Loucy (cell line): ENCODE measurements at regions not wholly inside any gene's neighbourhood (a gene's known extent, or its start where the extent isn't known, plus 50 kb on each side); places are given as distances from the start of the nearest gene placed in this dataset.

Source experiments
- H2AFZ ChIP-seq: fragments of 200-600 bp; sonication (generic); 2 replicates; pipeline ENCODE4 v1.6.0; 2016; ENCODE audit warnings: antibody characterized with exemption, mild to moderate bottlenecking, low read length, moderate library complexity
- H3F3A ChIP-seq: fragments of 200-600 bp; 2 replicates; pipeline ENCODE4 v1.6.0; 2016; ENCODE audit warnings: antibody characterized with exemption, low read depth, mild to moderate bottlenecking
- H3K27me3 ChIP-seq: fragments of 200-600 bp; sonication (generic); 2 replicates; pipeline ENCODE4 v1.6.1; 2014; ENCODE audit warnings: low read length, mild to moderate bottlenecking; ENCODE audit not compliant: insufficient read depth, poor library complexity, severe bottlenecking
- H3K36me3 ChIP-seq: fragments of 200-600 bp; sonication (generic); 2 replicates; pipeline ENCODE4 v1.6.1; 2016; ENCODE audit warnings: low read length; ENCODE audit not compliant: insufficient read depth
- H3K4me1 ChIP-seq: fragments of 200-600 bp; sonication (generic); 2 replicates; pipeline ENCODE4 v1.5.1; 2014; ENCODE audit warnings: low read length, mild to moderate bottlenecking; ENCODE audit not compliant: insufficient read depth, poor library complexity, severe bottlenecking
- H3K4me2 ChIP-seq: fragments of 200-600 bp; sonication (generic); 2 replicates; pipeline ENCODE4 v1.6.0; 2014; ENCODE audit warnings: antibody characterized with exemption, low read length, low read depth, mild to moderate bottlenecking; ENCODE audit not compliant: poor library complexity, severe bottlenecking
- H3K4me3 ChIP-seq: fragments of 200-600 bp; sonication (generic); 2 replicates; pipeline ENCODE4 v1.5.1; 2014; ENCODE audit warnings: low read length, mild to moderate bottlenecking, mixed read lengths; ENCODE audit not compliant: poor library complexity, severe bottlenecking
- H3K79me2 ChIP-seq: fragments of 200-600 bp; sonication (generic); 2 replicates; pipeline ENCODE4 v1.6.1; 2014; ENCODE audit warnings: low read length; ENCODE audit not compliant: insufficient read depth
- H3K9ac ChIP-seq: fragments of 200-600 bp; sonication (generic); 2 replicates; pipeline ENCODE4 v1.6.0; 2014; ENCODE audit warnings: mild to moderate bottlenecking, low read depth, low read length, moderate library complexity; ENCODE audit not compliant: poor library complexity, severe bottlenecking
- H3K9me2 ChIP-seq: fragments of 200-600 bp; sonication (generic); replicated peaks from 2 replicates; pipeline ENCODE4 v1.6.1; 2016; ENCODE audit warnings: low read depth, low read length, mixed read lengths
- H3K9me3 ChIP-seq: fragments of 200-600 bp; sonication (generic); 2 replicates; pipeline ENCODE4 v1.6.1; 2014; ENCODE audit warnings: mild to moderate bottlenecking, antibody characterized with exemption, low read length, low read depth; ENCODE audit not compliant: insufficient read depth
- H4K20me1 ChIP-seq: fragments of 200-600 bp; sonication (generic); 2 replicates; pipeline ENCODE4 v1.6.0; 2014; ENCODE audit warnings: antibody characterized with exemption, low read length, mild to moderate bottlenecking; ENCODE audit not compliant: insufficient read depth, poor library complexity, severe bottlenecking
- CTCF ChIP-seq: fragments of 200-600 bp; sonication (generic); conservative IDR thresholded peaks from 2 replicates; pipeline ENCODE4 v1.5.1; 2014; ENCODE audit warnings: mild to moderate bottlenecking, antibody characterized with exemption, low read length
- EZH2phosphoT487 ChIP-seq: fragments of 200-600 bp; IDR thresholded peaks from 2 replicates; pipeline ENCODE4 v1.6.1; 2018; ENCODE audit warnings: antibody characterized with exemption, mild to moderate bottlenecking, moderate library complexity, borderline replicate concordance

GRCh38 chr2:40752796-40753195 is 300.9 kb upstream of the SLC8A1 start:
- Histone ChIP-seq H3K9me3 (no peaks in the 10 kb centered on the region), H3K27me3 (no peaks in the 10 kb centered on the region), H3K4me1 (no peaks in the 10 kb centered on the region), H3K79me2 (no peaks in the 10 kb centered on the region), H4K20me1 (no peaks in the 10 kb centered on the region), H2AFZ (no peak overlapping the region), H3K4me2 (no peak overlapping the region), H3F3A (no peaks in the 10 kb centered on the region), H3K36me3 (no peaks in the 10 kb centered on the region), H3K9me2 (no peaks in the 10 kb centered on the region), H3K9ac (no peak overlapping the region), H3K4me3 (no peak overlapping the region)
- no peak for TF ChIP-seq EZH2phosphoT487
- TF ChIP-seq CTCF: no peak

GRCh38 chr2:40754912-40755311 is 303.0 kb upstream of the SLC8A1 start:
- H3F3A ChIP-seq: no peaks in the 10 kb centered on the region
- no peaks in the 10 kb centered on the region for H4K20me1 ChIP-seq
- no peaks in the 10 kb centered on the region for H3K79me2 ChIP-seq
- H3K4me1 ChIP-seq: no peaks in the 10 kb centered on the region
- no peaks in the 10 kb centered on the region for H3K9me3 ChIP-seq
- no peak overlapping the region for H2AFZ ChIP-seq
- no peak overlapping the region for H3K9ac ChIP-seq
- no peak overlapping the region for H3K4me2 ChIP-seq
- H3K36me3 ChIP-seq: no peaks in the 10 kb centered on the region
- H3K27me3 ChIP-seq: no peaks in the 10 kb centered on the region
- TF ChIP-seq EZH2phosphoT487: no peak
- no peak for TF ChIP-seq CTCF
- H3K9me2 ChIP-seq: no peaks in the 10 kb centered on the region
- no peak overlapping the region for H3K4me3 ChIP-seq

GRCh38 chr2:40758401-40759155 is 306.7 kb upstream of the SLC8A1 start:
- Histone ChIP-seq H3K9ac (no peak overlapping the region), H3F3A (no peaks in the 10 kb centered on the region), H4K20me1 (no peaks in the 10 kb centered on the region), H3K4me1 (no peaks in the 10 kb centered on the region), H3K4me2 (no peak overlapping the region), H3K9me2 (no peaks in the 10 kb centered on the region), H3K9me3 (no peaks in the 10 kb centered on the region), H3K36me3 (no peaks in the 10 kb centered on the region), H2AFZ (peak overlapping the region; percentile 70; the same call in 1 of the 2 replicates), H3K4me3 (no peak overlapping the region), H3K27me3 (no peaks in the 10 kb centered on the region), H3K79me2 (no peaks in the 10 kb centered on the region)
- TF ChIP-seq CTCF (no peak), EZH2phosphoT487 (no peak)
